Activated gamma-delta T cell (primary cell): ENCODE measurements at regions not wholly inside any gene's neighbourhood (a gene's known extent, or its start where the extent isn't known, plus 50 kb on each side); places are given as distances from the start of the nearest gene placed in this dataset.
A peak's percentile ranks its signal among the peaks of the same experiment; 100 is the strongest.

ENCODE experiments used
- DNase-seq: peaks from one replicate; lab custom pipeline; 2025; lab: John Stamatoyannopoulos, UW

- DNase-seq = no peak
Measured at GRCh38 chr1:42096554-42096953, 56.7 kb upstream of the GUCA2B start.

GRCh38 chr1:42089246-42089645 is 64.0 kb upstream of the GUCA2B start:
- no peak for DNase-seq

- DNase-seq = no peak
Measured at GRCh38 chr1:42086146-42086545, 67.1 kb upstream of the GUCA2B start.

- DNase-seq = no peak
Measured at GRCh38 chr1:42085596-42085995, 67.6 kb upstream of the GUCA2B start.

GRCh38 chr1:42081475-42081874 is 71.7 kb upstream of the GUCA2B start:
- no peak for DNase-seq

GRCh38 chr1:42075179-42075578 is 78.0 kb upstream of the GUCA2B start:
- no peak for DNase-seq

- DNase-seq = no peak
Measured at GRCh38 chr1:42070996-42071395, 82.2 kb upstream of the GUCA2B start.

GRCh38 chr1:42057800-42058199 is 95.4 kb upstream of the GUCA2B start:
- DNase-seq = no peak

- no peak for DNase-seq
Measured at GRCh38 chr1:42056460-42056859, 96.8 kb upstream of the GUCA2B start.

GRCh38 chr1:42055061-42055460 is 98.1 kb upstream of the GUCA2B start:
- no peak for DNase-seq

GRCh38 chr1:42052072-42052699 is 101.0 kb upstream of the GUCA2B start:
- DNase-seq = no peak

- DNase-seq = no peak
Measured at GRCh38 chr1:42047508-42047880, 105.7 kb upstream of the GUCA2B start.

- DNase-seq = no peak
Measured at GRCh38 chr1:42046761-42047507, 106.3 kb upstream of the GUCA2B start.

GRCh38 chr1:42044346-42044745 is 108.9 kb upstream of the GUCA2B start:
- no peak for DNase-seq

- no peak for DNase-seq
Measured at GRCh38 chr1:42043811-42044210, 109.4 kb upstream of the GUCA2B start.

- DNase-seq = no peak
Measured at GRCh38 chr1:42043182-42043581, 110.0 kb upstream of the GUCA2B start.

GRCh38 chr1:42041031-42041430 is 112.2 kb upstream of the GUCA2B start:
- DNase-seq = no peak

- DNase-seq = no peak
Measured at GRCh38 chr1:42040159-42040558, 113.1 kb upstream of the GUCA2B start.

GRCh38 chr1:42038261-42038660 is 114.9 kb upstream of the GUCA2B start:
- no peak for DNase-seq

GRCh38 chr1:42037586-42037985 is 115.6 kb upstream of the GUCA2B start:
- no peak for DNase-seq

GRCh38 chr1:42037161-42037560 is 116.0 kb upstream of the GUCA2B start:
- no peak for DNase-seq

GRCh38 chr1:42035830-42036604 is 117.2 kb upstream of the GUCA2B start:
- DNase-seq = peak; percentile 94
